Brain microvascular endothelial cell (primary cell): ENCODE measurements at regions not wholly inside any gene's neighbourhood (a gene's known extent, or its start where the extent isn't known, plus 50 kb on each side); places are given as distances from the start of the nearest gene placed in this dataset.

Experiments
- DNase-seq: peaks from one replicate; pipeline ENCODE4 v3.0.0-alpha.2; 2020
- H3K27ac ChIP-seq: fragments of 250-450 bp; sonication (Bioruptor Pico); 2 replicates; pipeline ENCODE4 v1.5.1; 2020; ENCODE audit warnings: mild to moderate bottlenecking, moderate library complexity
- H3K27me3 ChIP-seq: fragments of 250-450 bp; sonication (Bioruptor Pico); replicated peaks from 2 replicates; pipeline ENCODE4 v1.5.1; 2020; ENCODE audit warnings: mild to moderate bottlenecking
- H3K36me3 ChIP-seq: fragments of 250-450 bp; sonication (Bioruptor Pico); replicated peaks from 2 replicates; pipeline ENCODE4 v1.5.1; 2020; ENCODE audit warnings: mild to moderate bottlenecking
- H3K4me3 ChIP-seq: 2 replicates; pipeline ENCODE4 v1.5.1; 2011; ENCODE audit warnings: low read depth, mild to moderate bottlenecking, control low read depth, low read length, moderate library complexity
- in situ Hi-C: cut with HindIII; loops from 2 replicates; pipeline ENCODE4 v1.10.0; 2017; ENCODE audit warnings: low sequenced_read_pairs, low pct_ligation_motif_present
- TF ChIP-seq, protein P1 (sequence below): IDR thresholded peaks from 2 replicates; pipeline ENCODE4 v1.5.1; 2011; ENCODE audit warnings: low read depth, mild to moderate bottlenecking, moderate library complexity, low read length, control low read depth, inconsistent platforms; ENCODE audit errors: missing control alignments

DNA sequence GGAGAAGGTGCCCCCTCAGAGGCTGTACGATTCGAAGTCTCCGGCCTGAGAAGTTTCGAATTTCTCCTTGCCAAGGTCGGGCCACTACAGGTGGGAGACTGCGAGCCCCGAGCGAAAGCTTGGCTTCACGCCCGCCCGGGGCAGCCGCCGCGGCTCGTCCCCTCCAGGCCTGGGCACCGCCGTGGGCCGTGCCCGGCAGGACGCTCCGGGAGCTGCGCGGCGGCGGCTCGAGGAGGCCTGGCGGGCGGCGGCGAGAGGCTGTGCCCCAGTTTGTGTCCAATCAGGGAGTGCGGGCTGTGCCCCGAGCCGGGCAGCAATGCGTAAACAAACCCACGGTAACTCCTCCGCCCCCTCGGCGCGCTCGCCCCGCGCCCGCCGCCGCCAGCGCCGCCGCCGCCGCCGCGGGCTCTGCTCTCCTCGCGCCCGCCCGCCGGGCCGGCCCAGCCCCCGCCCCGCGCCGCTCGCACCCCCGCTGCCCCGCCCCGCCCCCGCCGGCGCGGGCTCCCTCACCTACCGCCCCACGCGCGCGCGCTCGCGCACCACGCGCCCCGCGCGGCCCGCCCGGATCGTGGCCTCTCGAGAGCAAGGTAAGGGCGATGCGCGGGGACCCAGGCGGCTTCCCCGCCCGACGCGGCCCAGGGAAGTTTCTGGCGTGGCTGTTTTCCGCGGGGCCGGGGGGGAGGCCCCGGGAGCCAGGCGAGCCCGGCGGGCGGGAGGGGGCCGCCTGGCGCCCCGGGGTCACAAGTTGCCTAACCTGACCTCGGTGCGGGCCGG, 57.8 kb upstream of the PCGF5 start:
- no peaks in the 10 kb centered on the region for H3K27me3 ChIP-seq
- peak overlapping the region; percentile 70 for H3K4me3 ChIP-seq
- DNase-seq = no peak
- H3K36me3 ChIP-seq = no peaks in the 10 kb centered on the region
- H3K27ac ChIP-seq = peak overlapping the region; percentile 58
- TF ChIP-seq, protein P1, sequence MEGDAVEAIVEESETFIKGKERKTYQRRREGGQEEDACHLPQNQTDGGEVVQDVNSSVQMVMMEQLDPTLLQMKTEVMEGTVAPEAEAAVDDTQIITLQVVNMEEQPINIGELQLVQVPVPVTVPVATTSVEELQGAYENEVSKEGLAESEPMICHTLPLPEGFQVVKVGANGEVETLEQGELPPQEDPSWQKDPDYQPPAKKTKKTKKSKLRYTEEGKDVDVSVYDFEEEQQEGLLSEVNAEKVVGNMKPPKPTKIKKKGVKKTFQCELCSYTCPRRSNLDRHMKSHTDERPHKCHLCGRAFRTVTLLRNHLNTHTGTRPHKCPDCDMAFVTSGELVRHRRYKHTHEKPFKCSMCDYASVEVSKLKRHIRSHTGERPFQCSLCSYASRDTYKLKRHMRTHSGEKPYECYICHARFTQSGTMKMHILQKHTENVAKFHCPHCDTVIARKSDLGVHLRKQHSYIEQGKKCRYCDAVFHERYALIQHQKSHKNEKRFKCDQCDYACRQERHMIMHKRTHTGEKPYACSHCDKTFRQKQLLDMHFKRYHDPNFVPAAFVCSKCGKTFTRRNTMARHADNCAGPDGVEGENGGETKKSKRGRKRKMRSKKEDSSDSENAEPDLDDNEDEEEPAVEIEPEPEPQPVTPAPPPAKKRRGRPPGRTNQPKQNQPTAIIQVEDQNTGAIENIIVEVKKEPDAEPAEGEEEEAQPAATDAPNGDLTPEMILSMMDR = no peak
- in situ Hi-C loops = no loop called here

DNA sequence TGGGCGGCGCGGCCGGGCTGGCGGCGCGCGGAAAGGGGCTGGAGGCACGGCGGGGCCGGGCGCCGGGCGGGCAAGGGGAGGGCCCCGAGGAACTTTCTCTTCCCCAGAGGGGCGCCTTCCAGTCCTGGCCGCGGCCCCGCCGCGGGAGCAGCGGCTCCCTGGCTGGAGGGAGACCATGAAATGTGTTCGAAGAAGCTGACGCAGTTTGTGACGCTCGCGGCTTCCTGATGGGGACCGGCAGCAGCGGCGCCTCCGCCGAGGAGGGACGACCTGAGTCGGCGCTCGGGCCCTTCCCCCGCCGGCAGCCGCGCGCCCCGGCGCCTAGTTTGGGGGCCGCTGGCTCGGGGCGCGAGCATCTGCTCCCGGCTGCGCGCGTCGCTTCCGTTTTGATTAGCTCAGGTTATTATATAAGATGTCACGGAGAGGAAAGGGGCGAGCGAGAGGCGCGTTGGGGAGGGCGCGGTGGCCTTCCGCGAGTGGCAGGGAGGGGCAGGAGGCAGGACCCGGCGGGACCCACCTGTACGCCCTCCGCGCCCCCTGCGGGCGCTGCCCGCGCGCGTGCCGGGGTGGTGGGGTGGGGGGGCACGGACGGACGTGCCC, 57.1 kb upstream of the PCGF5 start:
- Histone ChIP-seq H3K36me3 (no peaks in the 10 kb centered on the region), H3K27me3 (no peaks in the 10 kb centered on the region), H3K27ac (peak overlapping the region; percentile 49), H3K4me3 (peak overlapping the region; percentile 70)
- DNase-seq = peak; percentile 40
- in situ Hi-C loops = no loop called here
- TF ChIP-seq, protein P1 = no peak

DNA sequence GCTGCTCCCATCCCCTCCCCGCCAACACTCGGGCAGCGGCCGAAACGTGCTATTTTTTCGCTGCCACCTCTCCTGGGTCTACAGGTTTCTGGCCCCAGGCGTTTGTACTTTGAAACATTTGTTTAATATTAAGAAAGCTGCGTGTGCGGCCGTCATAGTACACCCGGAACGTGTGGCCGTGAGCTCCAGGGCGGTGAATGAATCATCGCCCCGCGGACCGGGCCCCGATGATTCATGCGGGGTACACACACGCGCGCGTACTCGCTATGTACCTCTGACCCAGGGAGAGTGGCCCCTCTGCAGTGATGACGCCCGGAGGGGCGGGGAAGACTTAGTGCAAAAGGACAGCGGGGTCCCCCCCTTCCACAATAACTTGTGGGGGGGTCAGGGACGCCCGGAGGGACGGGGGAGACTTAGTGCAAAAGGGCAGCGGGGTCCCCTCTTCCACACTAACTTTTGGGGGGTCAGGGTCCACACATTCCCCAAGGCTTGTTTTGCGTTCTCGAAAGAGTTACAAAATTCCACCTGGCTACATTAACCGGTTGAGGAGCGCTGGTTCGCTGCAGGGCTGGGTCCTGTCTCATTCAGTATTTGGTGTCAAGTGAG, 56.5 kb upstream of the PCGF5 start:
- Histone ChIP-seq H3K27me3 (no peaks in the 10 kb centered on the region), H3K4me3 (peak overlapping the region; percentile 70), H3K27ac (peak overlapping the region; percentile 49), H3K36me3 (no peaks in the 10 kb centered on the region)
- TF ChIP-seq, protein P1 = no peak
- DNase-seq = peak; percentile 80
- in situ Hi-C loops = no loop called here

DNA sequence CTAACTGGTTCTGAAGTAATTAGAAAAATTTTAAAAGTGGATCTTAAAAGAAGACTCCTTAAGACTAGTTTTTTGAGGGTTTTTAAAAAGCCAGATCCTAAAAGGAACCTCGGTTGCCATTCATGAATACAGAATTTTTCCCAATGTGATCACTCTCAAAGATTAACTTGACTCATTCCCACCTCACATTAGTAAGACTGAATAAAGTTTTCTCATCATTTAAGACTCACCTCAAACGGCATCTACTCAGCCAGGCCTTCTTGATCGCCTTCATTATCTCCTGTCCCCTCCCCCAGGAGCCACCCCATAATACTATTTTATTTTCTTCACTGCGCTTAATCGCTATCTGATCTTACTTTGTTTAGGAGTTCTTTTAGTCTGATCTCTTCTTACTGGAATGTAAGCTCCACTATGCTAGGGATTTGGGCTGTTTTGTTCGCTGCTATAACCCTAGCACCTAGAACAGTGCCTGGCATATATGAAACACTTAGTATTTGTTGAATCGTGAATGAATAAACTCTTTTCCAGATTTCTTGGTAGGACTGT, 55.9 kb upstream of the PCGF5 start:
- no peaks in the 10 kb centered on the region for H3K27me3 ChIP-seq
- H3K4me3 ChIP-seq = peak overlapping the region; percentile 70
- TF ChIP-seq, protein P1 = no peak
- H3K36me3 ChIP-seq = no peaks in the 10 kb centered on the region
- in situ Hi-C loops = no loop called here
- DNase-seq = peak; percentile 5
- H3K27ac ChIP-seq = peak overlapping the region; percentile 49

DNA sequence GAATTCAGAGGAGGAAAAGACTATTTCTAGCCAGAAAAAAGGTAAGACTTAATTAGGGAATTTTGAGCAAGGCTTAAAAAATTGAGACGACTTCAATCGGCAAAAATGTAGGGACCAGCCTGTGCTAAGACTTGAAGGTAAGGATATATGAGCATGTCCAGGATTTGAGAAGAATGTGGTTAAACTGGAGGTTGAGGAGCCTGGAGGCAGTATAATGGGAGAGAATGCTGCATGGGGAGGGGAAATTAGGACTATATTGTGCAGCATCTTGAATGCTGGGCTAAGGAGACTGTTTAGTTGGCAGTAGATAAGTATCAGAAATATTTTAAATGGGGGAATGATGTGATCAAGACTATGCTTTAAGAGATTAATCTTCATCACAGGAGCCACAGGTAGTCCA, 53.1 kb upstream of the PCGF5 start:
- H3K27ac ChIP-seq = no peak overlapping the region
- DNase-seq = no peak
- no peak overlapping the region for H3K4me3 ChIP-seq
- TF ChIP-seq, protein P1 = no peak
- H3K36me3 ChIP-seq = no peaks in the 10 kb centered on the region
- H3K27me3 ChIP-seq = no peaks in the 10 kb centered on the region
- in situ Hi-C loops = no loop called here
